ENCODE measurements at regions not wholly inside any gene's neighbourhood (a gene's known extent, or its start where the extent isn't known, plus 50 kb on each side); places are given as distances from the start of the nearest gene placed in this dataset.
A peak's percentile ranks its signal among the peaks of the same experiment; 100 is the strongest.

DNA sequence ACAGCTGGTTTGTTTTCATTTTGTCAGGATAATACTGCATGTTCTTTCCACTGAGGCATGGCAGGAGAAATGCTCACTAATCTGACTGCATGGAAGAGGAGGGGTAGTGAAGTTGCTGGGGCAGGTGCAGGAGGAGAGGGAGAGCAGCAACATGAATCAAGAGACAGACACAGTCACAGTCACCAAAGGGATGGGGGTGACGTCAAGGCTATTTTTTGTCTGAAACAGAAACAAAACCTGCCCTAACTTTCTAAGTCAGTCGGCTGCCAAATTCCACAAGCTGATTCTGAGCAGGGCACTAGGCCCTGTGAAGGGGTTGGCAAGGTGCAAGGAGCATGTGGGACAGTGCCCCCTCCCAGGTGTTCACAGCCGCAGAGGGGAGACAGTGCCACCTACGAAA lies 186.6 kb upstream of the NSMCE3 start:
- no peak for DNase-seq (ENCODE audit: low spot score)

GRCh38 chr15:29455530-29455929 lies 185.9 kb upstream of the NSMCE3 start:
- no peak for DNase-seq (ENCODE audit: low spot score)

DNA sequence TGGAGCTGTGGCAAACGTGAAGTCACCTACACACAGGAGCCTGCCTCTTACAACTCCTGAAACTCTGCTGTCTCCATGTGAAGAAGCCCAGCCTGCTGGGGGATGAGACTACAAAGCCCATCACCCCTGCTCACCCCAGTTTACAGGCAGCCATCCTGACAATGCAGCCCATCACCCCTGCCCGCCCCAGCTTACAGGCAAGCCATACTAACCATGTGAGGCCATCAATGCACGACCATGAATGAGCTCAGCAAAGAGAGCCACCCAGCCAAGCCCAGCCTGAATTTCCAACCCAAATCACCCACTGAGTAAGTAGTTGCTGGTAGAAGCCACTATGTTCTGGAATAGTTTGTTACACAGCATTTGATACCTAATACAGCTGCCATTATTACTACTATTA lies 185.4 kb upstream of the NSMCE3 start:
- DNase-seq (ENCODE audit: low spot score), result no peak

DNA sequence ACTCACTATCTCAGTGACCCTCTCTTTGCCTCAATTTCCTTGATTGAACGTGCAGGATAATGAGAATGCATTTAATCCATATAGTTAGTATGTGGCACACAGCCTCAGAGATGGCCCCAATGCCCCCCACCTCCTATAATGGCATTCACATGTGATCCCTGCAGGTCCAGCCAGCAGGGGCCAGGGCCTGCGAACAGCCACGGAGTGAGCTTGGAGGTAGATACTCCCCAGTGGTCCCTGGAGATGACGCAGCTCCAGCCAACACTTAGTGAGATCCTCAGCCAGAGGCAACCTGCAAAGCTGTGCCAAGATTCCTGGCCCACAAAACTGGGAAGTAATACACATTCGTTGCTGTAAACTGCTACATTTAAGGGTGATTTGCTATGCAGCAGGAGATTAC lies 184.9 kb upstream of the NSMCE3 start:
- no peak for DNase-seq (ENCODE audit: low spot score)

DNA sequence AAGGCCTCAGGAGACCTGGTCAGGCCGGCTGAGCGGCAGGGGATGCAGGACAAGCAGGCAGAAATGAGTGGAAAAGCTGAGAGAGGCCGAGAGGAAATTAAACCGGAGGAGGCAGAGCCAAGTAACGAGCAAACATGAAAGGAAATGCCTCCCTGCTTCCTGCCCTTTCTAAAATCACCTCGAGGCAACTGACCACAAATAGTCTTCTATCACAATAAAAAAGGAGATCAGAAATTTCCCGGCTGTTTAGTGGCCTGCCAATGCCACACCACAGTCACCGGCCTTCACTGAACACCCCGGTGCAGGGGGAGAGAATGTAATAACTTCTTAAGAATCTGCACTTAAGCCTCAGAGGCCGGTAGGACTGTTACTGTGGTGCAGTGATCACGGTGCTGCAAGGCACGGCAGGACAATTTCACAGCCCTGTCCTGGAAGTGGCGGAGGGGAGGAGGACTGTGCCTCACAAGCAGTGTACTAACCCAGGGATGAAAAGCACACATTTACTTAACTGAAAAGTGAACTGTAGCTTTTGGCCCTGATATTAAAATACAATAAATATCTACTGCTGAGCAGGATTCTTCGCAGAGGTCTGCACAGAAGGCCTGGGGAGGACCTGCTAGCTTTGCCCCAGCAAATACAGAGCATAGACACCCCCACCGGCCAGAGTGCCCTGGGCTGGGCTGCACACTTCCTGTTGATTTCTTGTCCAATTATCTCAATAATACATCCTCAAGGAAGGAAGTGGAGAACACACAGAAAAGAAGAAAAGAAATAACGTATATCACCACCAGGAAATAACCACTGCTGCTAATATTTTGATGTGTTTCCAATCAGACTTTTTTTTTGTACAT lies 183.5 kb upstream of the NSMCE3 start:
- DNase-seq (ENCODE audit: low spot score), result no peak

GRCh38 chr15:29451201-29451781 lies 181.7 kb upstream of the NSMCE3 start:
- no peak for DNase-seq (ENCODE audit: low spot score)

GRCh38 chr15:29449136-29449535 lies 179.5 kb upstream of the NSMCE3 start:
- DNase-seq (ENCODE audit: low spot score), result peak; percentile 17

DNA sequence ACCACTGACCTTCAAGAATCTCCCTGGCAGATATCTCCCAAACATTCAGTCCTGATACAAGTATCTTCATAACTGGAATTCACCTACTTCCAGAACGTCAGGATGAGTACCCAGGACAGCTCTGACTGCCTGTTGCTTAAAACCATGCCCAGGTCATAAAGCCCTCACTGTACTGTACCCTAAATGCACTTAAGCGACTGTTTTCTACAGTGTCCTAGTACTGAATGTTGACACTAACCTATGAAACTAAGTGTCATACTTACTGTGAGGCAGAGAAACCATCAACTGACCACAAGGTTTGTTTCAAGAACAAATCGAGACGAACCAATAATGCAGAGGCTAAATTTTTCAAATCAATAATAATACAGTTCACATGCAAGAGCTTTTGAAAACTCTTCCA lies 178.7 kb upstream of the NSMCE3 start:
- DNase-seq (ENCODE audit: low spot score), result no peak

DNA sequence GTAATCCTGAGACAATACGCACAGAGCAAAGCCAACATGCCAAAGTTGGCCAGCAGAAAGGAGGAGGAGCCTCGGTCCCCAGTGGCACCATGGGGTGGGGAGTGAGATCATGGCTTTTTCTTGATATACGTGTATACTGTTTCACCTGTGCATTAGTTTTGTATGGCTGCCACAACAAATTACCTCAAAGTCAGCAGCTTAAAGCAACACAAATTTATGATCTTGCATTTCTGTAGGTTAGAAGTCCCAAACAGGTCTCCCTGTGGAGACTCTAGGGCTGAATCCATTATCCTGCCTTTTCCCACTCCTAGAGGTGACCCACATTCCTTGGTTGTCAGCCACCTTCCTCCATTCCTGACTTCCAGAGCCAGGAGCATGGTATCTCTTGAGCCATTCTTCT lies 176.9 kb upstream of the NSMCE3 start:
- no peak for DNase-seq (ENCODE audit: low spot score)

GRCh38 chr15:29442532-29442931 lies 172.9 kb upstream of the NSMCE3 start:
- DNase-seq (ENCODE audit: low spot score), result no peak

- DNase-seq (ENCODE audit: low spot score), result no peak
Observed at GRCh38 chr15:29440541-29440940, 170.9 kb upstream of the NSMCE3 start.

- DNase-seq (ENCODE audit: low spot score), result peak; percentile 55
Observed at GRCh38 chr15:29438703-29439055, 169.1 kb upstream of the NSMCE3 start.

- no peak for DNase-seq (ENCODE audit: low spot score)
Observed at GRCh38 chr15:29437888-29438702, 168.5 kb upstream of the NSMCE3 start.

DNA sequence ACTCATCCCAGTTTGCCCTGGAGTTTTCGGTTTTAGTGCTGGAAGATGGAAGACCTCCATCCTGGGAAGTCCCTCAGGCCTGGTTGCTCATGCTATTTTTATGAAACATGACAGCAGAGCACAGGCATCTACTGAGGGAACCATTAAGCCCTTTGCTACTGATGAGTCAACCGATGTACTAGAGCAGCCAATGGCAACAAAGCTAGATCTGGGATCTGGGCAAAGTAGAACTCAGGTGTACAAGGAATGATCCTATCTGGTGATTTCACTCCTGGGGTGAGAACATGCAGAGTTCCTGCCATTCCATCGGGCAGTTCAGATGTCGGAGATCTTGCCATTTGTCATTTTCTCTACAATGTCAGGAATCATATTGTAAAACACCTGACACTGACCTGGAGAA lies 166.2 kb upstream of the NSMCE3 start:
- DNase-seq (ENCODE audit: low spot score), result peak; percentile 5

DNA sequence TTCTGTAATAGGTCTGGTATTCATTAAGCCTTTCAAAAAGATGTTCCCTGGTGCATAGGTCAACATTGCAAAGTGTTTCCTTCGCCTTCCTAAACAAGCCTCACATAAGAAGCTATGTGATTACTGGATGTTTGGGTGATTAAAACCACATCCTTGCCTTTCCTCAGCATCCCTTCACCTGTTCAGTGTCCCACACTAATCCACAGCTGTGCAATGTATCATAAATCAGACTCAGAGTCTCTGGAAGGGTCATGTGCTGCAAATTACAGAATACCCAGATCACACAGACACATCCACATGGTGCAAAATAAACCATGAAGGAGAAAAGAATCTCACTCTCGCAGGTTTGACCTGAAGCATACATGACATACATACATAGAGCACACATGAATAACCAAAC lies 164.7 kb upstream of the NSMCE3 start:
- DNase-seq (ENCODE audit: low spot score), result no peak

DNA sequence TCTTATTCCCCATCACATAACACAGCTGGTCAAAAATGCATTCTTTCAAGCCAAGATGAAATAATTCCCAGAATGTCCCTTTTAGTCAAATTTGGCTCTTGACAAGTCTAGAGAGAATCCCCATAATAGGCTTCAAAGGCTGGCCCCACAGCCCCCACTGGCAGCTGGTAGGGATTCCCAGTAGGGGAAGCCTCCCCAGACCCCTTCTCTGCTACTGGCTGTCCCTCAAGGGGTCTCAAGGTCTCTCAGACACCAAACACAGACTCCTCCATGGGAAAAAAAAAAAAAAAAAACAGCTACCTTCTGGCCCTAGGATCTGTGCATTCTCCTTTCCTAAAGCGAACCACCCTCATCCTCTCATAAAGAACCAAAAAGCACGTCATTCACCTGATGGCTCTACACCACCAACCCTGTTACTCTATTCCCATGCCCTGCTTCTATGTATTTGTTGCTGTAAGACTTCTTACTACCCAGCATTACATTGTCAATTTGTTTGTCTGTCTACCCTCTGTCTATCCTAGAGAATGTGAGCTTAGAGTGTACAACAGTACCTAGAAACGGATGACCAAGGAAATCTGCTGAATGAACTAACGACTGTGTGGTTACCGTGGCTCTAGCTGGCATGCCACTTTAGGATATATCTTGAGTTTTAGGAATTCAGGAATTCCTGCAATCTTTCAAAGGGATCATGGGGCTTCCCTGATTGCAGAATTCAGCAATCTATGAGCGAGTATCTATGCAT lies 164.1 kb upstream of the NSMCE3 start:
- DNase-seq (ENCODE audit: low spot score), result peak; percentile 8

DNA sequence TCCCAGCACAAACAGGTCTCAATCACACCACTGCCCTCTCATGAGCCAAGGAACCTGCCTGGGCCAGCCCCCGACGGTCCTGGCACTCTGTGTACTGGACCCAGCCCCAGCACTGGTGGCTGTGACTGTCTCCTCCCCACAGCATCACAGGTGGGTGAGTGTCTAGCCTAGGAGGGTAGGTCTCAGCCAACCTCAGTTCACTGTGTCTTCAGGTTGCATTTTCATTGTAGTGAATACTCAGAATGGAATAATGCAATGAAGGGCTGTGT lies 163.4 kb upstream of the NSMCE3 start:
- no peak for DNase-seq (ENCODE audit: low spot score)

- no peak for DNase-seq (ENCODE audit: low spot score)
Observed at GRCh38 chr15:29432191-29433049, 162.8 kb upstream of the NSMCE3 start.

- no peak for DNase-seq (ENCODE audit: low spot score)
Observed at GRCh38 chr15:29430831-29431230, 161.2 kb upstream of the NSMCE3 start.

GRCh38 chr15:29430124-29430523 lies 160.5 kb upstream of the NSMCE3 start:
- no peak for DNase-seq (ENCODE audit: low spot score)

- DNase-seq (ENCODE audit: low spot score), result no peak
Observed at GRCh38 chr15:29429584-29429983, 160.0 kb upstream of the NSMCE3 start.
